NCI-H1694 treated with DMSO at 0.1 percent for 48 hours (cell line): ENCODE measurements at regions not wholly inside any gene's neighbourhood (a gene's known extent, or its start where the extent isn't known, plus 50 kb on each side); places are given as distances from the start of the nearest gene placed in this dataset.
"Not testable (repeated sequence)": the region's sequence is repeated elsewhere in the genome, so short reads cannot be mapped to it uniquely, and the experiment has no call there.

Source experiments
- DNase-seq: peaks from one replicate; lab custom pipeline; 2025; lab: John Stamatoyannopoulos, UW

- DNase-seq, result no peak
Measured at GRCh38 chr5:133881576-133882388, 86.6 kb downstream of the C5orf15 start.

DNA sequence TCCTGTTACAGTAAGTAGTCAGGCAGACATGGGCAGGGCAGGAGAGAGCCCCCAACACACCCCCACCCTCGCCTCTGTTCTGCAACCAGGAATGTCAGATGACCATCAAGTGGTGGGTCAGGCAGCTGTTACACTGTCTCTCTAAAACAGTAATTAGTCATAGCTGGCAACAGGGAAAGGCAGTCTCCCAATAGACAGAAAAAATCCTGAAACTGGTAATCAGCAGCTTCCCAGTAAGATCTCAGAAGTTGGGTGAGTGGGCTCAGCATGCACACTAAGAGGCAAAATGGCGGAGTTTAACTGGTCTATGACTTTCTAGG is 90.2 kb downstream of the C5orf15 start:
- no peak for DNase-seq

GRCh38 chr5:133877351-133878235 is 90.8 kb downstream of the C5orf15 start:
- DNase-seq, result no peak

GRCh38 chr5:133876266-133876665 is 92.2 kb downstream of the C5orf15 start:
- no peak for DNase-seq

- no peak for DNase-seq
Measured at GRCh38 chr5:133875179-133875578, 93.2 kb downstream of the C5orf15 start.

- DNase-seq, result no peak
Measured at GRCh38 chr5:133873449-133873848, 95.0 kb downstream of the C5orf15 start.

DNA sequence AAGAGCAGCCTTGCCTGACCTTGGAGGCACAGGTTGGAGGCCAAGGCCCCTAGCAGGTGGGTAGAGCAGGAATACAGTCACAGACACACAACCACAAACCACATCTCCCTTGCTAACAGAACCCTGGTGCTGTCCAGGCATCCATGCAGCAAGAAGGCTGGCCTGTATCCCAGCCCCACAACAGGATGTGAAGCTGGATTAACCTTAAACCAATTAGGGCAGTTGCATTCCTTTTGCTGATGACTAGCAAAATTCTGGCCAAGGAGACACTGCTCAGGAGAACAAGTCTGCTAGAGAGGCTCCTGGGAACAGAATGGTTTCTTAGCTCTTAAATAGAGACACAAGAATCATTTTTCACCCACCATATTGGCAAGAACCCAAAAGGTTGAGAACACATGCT is 97.8 kb downstream of the C5orf15 start:
- DNase-seq, result no peak

DNA sequence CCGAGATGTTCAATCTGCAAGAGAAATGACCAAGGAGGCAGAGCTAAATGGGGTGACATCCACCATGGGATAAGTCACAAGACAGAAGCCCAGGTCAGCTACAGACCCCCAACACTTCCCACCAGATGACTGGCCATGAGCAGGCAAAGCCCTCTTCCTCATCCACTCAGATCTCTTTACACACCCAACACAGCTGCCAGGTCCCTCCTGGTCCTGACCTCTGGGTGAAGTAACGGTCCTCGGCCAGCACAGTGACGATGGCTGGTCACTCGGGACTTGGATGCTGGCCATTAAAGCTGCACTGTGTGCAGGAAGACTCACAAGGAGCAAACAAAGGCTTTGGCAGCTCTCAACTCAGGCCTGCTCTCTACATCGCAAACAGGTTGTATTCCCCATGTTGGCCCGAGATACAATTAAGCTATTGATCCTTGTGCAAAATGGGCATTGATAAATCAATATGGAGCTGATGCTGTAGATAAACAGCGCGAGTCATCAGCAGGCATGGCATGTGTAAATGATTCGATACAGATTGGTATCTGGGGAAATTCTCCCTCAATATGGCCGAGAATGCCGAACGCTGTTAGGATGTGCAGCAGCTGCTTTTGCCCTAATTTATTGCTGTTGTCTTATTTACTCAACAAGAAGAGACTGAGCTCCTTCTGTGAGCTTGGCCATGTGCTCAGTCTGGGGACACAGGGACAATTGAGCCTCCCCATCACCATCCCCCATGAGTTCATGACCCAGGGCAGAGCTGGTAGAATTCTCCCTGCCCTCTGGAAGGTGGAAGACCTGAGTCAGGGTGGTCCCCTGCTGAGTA is 98.7 kb downstream of the C5orf15 start:
- DNase-seq, result no peak

DNA sequence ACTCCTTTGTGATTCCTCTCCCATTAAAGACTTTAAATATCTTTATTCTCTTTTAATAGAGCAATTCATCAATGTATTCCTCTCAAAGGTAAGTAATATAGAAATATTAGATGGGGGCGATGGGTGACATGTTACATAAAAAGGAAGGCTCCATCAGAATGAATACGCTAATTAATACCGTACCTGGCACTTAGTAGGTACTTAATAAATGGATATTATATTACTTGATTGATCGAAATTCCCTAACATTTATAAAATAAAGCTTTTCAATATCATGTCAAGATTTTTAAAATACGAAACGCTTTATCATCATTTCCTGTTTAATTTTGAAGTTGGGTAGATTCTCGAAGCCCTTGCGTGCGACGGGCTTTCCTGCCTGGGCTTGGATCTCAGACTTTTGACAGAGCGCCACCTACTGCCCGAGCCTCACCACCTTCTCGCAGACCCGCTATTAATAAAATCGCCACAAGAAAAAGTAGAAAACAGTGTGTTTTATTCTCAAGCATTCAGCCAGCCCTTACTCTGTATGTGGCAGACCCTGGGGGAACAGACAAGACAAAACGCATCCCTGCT is 99.4 kb downstream of the C5orf15 start:
- peak; percentile 65 for DNase-seq

- DNase-seq, result no peak
Measured at GRCh38 chr5:133867851-133868545, 100.4 kb downstream of the C5orf15 start.

DNA sequence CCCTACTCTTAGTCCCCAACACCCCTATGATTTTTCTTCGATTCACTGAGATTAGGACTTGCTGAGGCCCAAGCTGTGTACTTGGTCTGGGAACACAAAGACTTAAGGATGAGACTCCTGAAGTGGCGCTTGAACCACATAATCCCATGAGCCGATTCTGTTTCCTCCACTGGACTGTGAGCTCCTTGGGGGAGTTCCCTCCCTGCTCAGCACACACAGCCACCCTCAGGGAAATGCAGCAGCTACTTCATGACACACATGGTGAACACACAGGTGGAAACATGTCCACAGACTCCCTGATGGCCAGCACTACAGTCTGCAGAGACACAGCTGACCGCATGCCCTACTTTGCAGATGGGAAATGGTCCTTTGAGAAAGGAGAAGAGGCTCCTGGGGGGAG is 101.1 kb downstream of the C5orf15 start:
- DNase-seq, result no peak

GRCh38 chr5:133866903-133867245 is 101.6 kb downstream of the C5orf15 start:
- DNase-seq, result no peak

GRCh38 chr5:133866160-133866902 is 102.1 kb downstream of the C5orf15 start:
- no peak for DNase-seq

GRCh38 chr5:133865113-133865512 is 103.3 kb downstream of the C5orf15 start:
- peak; percentile 32 for DNase-seq

GRCh38 chr5:133864711-133865110 is 103.7 kb downstream of the C5orf15 start:
- no peak for DNase-seq

DNA sequence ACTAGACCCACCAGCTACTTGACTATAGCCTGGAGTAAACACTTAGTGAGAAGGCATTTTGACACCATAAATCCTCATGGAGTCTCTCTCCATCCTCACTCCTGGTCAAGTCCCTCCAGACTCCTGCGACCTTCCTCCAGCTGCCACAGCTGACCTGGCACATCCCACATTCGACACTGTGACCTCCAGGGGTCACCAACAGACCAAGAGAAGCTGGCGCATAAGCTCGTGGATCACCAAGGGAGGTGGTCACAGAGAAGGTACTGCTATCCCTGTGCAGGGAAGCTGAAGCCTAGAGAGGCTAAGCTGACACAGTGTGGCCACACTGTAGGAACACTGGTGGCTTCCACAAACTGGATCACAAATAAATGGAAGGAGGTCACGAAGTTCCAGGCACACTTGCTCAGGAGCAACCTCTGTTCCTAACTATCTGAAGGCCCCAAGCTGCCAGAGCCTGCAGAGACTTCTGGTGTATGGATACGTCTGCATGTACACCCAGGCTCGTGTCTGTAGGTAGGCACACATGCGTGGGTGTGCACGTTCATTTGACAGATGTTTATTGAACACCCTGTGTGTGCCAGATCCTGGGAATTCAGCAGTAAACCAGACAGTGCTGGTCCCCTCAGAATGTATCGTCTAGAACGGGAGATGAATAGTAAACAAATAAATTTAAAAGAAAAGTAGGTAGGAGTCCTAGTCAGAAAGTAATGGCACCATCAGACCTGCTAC is 104.4 kb downstream of the C5orf15 start:
- no peak for DNase-seq

- DNase-seq, result no peak
Measured at GRCh38 chr5:133861161-133861737, 107.2 kb downstream of the C5orf15 start.

- DNase-seq, result no peak
Measured at GRCh38 chr5:133859073-133859472, 109.4 kb downstream of the C5orf15 start.

DNA sequence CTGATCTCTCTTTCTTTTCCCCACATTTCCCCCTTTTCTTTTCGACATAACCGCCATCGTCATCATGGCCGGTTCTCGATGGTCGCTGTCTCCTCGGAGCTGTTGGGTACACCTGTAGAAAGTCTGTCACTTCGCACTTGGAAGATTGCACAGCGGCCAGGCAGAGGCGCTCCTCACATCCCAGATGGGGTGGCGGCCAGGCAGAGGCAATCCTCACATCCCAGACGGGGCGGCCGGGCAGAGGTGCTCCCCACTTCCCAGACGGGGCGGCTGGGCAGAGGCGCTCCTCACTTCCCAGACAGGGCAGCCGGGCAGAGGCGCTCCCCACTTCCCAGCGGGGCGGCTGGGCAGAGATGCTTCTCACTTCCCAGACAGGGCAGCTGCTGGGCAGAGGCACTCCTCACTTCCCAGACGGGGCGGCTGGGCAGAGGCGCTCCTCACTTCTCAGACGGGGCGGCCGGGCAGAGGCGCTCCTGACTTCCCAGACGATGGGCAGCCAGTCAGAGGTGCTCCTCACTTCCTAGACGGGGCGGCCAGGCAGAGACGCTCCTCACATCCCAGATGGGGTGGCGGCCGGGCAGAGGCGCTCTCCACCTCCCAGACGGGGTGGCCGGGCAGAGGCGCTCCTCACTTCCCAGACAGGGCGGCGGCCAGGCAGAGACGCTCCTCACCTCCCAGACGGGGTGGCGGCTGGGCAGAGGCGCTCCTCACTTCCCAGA is 110.7 kb downstream of the C5orf15 start:
- DNase-seq, result not testable (repeated sequence)
